ENCODE measurements at regions not wholly inside any gene's neighbourhood (a gene's known extent, or its start where the extent isn't known, plus 50 kb on each side); places are given as distances from the start of the nearest gene placed in this dataset.
"Not testable (repeated sequence)": the region's sequence is repeated elsewhere in the genome, so short reads cannot be mapped to it uniquely, and the experiment has no call there.

- DNase-seq (ENCODE audit: extremely low spot score); CTCF ChIA-PET: not testable (repeated sequence)
- POLR2A ChIA-PET: interaction anchor here (1.9 kb wide), 1 partner anchor 56 kb away, joined by 9 read pairs; the partner anchor contains the start of gene ASNS
Observed at GRCh38 chr7:97928844-97929243, 56.6 kb upstream of the ASNS start.

DNA sequence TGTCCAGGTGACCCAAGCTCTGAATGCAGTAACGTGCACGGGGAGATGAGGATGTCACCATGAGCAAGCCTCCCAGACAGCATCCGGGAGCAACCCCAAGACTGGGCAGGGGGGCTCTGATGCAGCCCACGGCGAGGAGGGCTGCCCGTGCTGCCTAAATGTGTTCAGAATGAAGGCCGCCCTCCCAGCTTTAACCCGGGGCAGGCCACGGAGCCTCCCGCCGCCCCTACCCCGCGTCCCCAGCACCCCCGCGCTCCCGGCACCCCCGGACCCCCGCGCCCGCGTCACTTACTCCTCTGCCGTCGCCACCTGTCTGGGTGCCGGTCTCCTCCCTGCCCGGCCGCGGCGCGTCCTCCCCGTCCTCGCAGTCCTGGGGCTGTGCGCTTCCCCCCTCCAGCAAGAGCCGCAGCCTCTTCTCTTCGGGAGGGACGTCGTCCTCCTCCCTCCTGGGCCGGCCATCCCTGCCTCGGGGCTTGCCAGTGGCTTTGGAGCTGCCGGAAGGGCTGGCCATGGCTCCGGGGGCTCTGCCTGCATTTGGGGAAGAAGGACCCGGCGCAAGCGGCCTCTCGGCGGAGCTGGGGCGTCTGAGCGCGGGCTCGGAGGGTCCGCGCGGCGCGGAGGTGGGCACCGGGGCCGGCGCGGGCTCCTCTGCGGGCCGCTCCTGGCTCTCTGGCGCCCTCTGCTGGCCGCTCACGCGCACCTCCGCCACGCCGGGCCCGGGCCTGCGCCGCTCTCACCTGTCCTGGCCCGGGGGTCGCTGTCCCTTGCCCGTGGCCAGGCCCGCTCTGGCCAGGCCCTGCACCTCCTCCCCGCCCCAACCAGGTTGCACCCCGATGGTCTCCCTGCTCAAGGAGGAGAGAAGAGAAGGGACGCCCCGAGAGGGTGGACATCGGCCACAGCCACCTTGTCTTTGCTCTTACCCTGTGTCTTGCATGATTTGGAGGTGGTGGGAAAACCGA is 55.9 kb upstream of the ASNS start:
- CTCF ChIA-PET: interaction anchor here (1.0 kb wide), 1 partner anchor 8 kb away, joined by 3 read pairs; no protein-coding TSS in a partner anchor
- DNase-seq (ENCODE audit: extremely low spot score): peak; percentile 72

More for the DNA sequence above, 55.9 kb upstream of the ASNS start:
- POLR2A ChIA-PET: interaction anchor here (1.9 kb wide), 1 partner anchor 56 kb away, joined by 9 read pairs; the partner anchor contains the start of gene ASNS
